ENCODE measurements at regions not wholly inside any gene's neighbourhood (a gene's known extent, or its start where the extent isn't known, plus 50 kb on each side); places are given as distances from the start of the nearest gene placed in this dataset.
A peak's percentile ranks its signal among the peaks of the same experiment; 100 is the strongest.

DNA sequence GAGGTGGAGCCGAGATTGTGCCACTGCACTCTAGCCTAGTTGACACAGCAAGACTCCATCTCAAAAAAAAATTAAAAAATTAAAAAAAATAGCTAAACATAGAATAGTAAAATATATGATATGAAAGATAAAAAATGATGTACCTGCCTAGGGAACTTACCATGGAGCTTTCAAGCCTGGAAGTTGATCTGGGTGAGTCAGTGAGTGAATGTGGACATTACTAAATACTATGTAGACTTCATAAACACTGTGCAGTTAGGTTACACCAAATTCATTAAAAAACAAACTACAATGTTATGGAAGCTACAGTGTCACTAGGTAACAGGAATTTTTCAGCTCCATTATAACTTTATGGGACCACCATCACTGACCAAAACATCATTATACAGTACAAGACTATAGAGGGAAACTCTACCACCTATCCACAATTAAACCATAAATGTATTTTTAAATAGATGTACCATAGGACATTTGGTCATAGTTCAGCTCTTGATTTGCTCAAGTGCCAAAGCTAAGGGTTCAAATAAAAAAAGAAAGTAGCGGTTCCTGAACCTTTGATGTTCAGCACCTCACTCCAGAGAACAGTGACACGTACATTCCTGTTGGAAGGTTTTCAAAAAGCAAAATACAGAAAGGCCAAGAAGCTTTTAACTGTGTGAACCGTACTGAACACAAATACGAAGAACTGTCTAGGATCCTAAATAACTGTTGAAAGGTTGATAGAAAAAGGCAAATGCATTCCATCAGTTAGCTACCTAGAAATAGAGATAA, 52.4 kb upstream of the SPDEF start:
- H3K4me1 Mint-ChIP-seq (ENCODE audit: low read depth): peaks cover 26% of the 10 kb centered on the region
- peaks cover 2% of the 10 kb centered on the region for H3K9me3 Mint-ChIP-seq (ENCODE audit: low read depth)
- peak overlapping the region; percentile 25 for H3K27ac Mint-ChIP-seq (ENCODE audit: unreplicated experiment)

DNA sequence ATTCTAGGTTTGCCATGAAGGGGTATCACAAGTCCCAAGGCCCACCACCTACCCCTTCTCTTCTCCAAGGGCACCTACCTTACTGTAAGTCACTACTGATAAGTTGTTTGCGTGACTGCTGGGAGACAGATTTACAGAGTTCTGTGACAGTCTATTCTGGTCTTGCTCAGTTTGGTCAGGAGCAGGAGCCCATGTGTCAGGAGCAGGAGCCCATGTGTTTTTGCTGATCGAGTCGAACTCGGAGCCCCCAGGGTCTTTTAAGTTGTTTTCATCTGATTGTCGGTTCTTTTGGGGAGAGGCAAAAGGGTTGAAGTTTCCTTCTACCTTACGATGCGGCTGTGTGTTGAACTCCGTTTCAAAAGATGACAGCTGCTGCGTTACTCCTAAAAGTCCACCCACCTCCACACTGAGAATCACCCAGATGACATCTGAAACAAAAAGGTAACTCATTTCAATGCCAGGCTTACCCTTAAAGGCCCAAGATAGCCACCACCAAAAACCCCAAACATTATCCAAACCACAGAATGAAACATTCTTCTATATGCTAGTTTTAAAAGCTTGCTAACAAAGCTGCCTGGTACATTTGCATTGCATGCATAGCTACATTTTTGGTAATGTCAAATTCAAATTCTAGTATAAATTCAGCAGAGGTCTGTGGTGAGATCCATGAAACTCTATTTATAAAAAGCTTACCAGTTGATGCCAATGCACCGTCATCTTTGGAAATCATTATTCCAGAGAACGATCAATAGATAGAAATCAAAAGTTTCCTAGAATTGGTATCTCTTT, 50.5 kb upstream of the SPDEF start:
- Mint-ChIP-seq H3K9me3 (ENCODE audit: low read depth) (peaks cover 2% of the 10 kb centered on the region), H3K4me1 (ENCODE audit: low read depth) (peaks cover 38% of the 10 kb centered on the region), H3K27me3 (ENCODE audit: low read depth) (no peaks in the 10 kb centered on the region), H3K27ac (ENCODE audit: unreplicated experiment) (no peak overlapping the region), H3K36me3 (ENCODE audit: low read depth) (peaks cover 4% of the 10 kb centered on the region), H3K4me3 (ENCODE audit: unreplicated experiment) (no peak overlapping the region)
- DNase-seq (ENCODE audit: low spot score): no peak
- TF ChIP-seq CTCF (IDR thresholded peaks at IDR 0.05): no peak

More for the DNA sequence above, 52.4 kb upstream of the SPDEF start:
- no peak overlapping the region for H3K4me3 Mint-ChIP-seq (ENCODE audit: unreplicated experiment)
- H3K36me3 Mint-ChIP-seq (ENCODE audit: low read depth): peaks cover 6% of the 10 kb centered on the region
- no peak for DNase-seq (ENCODE audit: low spot score)
- no peaks in the 10 kb centered on the region for H3K27me3 Mint-ChIP-seq (ENCODE audit: low read depth)
- no peak for TF ChIP-seq CTCF (IDR thresholded peaks at IDR 0.05)
